OCI-LY1 (cell line): ENCODE measurements at regions not wholly inside any gene's neighbourhood (a gene's known extent, or its start where the extent isn't known, plus 50 kb on each side); places are given as distances from the start of the nearest gene placed in this dataset.

ENCODE experiments used
- CTCF ChIP-seq: fragments of 200-600 bp; sonication (generic), shearing (Covaris generic); IDR thresholded peaks from 2 replicates; pipeline ENCODE4 v1.5.1; 2017; ENCODE audit warnings: mild to moderate bottlenecking, antibody characterized with exemption, low read length, moderate library complexity, mixed read lengths
- EZH2 ChIP-seq: fragments of 200-600 bp; sonication (generic), shearing (Covaris generic); IDR thresholded peaks from 2 replicates; pipeline ENCODE4 v1.8.0; 2017; ENCODE audit warnings: borderline replicate concordance, mixed run types, mild to moderate bottlenecking, antibody characterized with exemption, low read length, moderate library complexity, mixed read lengths

- no peak for TF ChIP-seq EZH2
- no peak for TF ChIP-seq CTCF
Measured at GRCh38 chr2:23286031-23286757, 98.8 kb upstream of the KLHL29 start.
